HG02938 (cell line): ENCODE measurements at regions not wholly inside any gene's neighbourhood (a gene's known extent, or its start where the extent isn't known, plus 50 kb on each side); places are given as distances from the start of the nearest gene placed in this dataset.
"Not testable (repeated sequence)": the region's sequence is repeated elsewhere in the genome, so short reads cannot be mapped to it uniquely, and the experiment has no call there.

ENCODE experiments used
- ATAC-seq: cut with Tn5 transposase; IDR thresholded peaks from one replicate; pipeline ENCODE4 v1.9.1; 2021; ENCODE audit warnings: mild to moderate bottlenecking, moderate library complexity; ENCODE audit not compliant: unreplicated experiment

GRCh38 chr7:24127930-24128329, 156.1 kb upstream of the NPY start:
- ATAC-seq = no peak

GRCh38 chr7:24129597-24129996, 154.4 kb upstream of the NPY start:
- ATAC-seq = no peak

GRCh38 chr7:24130631-24131030, 153.4 kb upstream of the NPY start:
- ATAC-seq = no peak

GRCh38 chr7:24133691-24134090, 150.3 kb upstream of the NPY start:
- ATAC-seq = no peak

- no peak for ATAC-seq
These were observed 149.5 kb upstream of the NPY start for GRCh38 chr7:24134535-24134934.

- ATAC-seq = peak; percentile 83
These were observed 148.8 kb upstream of the NPY start for GRCh38 chr7:24135003-24135817.

GRCh38 chr7:24137338-24137737, 146.7 kb upstream of the NPY start:
- no peak for ATAC-seq

GRCh38 chr7:24138343-24138742, 145.6 kb upstream of the NPY start:
- ATAC-seq = no peak

- no peak for ATAC-seq
These were observed 144.0 kb upstream of the NPY start for GRCh38 chr7:24140001-24140400.

GRCh38 chr7:24141874-24142509, 142.0 kb upstream of the NPY start:
- no peak for ATAC-seq

- no peak for ATAC-seq
These were observed 140.4 kb upstream of the NPY start for GRCh38 chr7:24143547-24143946.

- no peak for ATAC-seq
These were observed 132.0 kb upstream of the NPY start for GRCh38 chr7:24151944-24152343.

GRCh38 chr7:24152356-24152755, 131.6 kb upstream of the NPY start:
- ATAC-seq = no peak

GRCh38 chr7:24152877-24153472, 131.0 kb upstream of the NPY start:
- ATAC-seq = no peak

- no peak for ATAC-seq
These were observed 126.3 kb upstream of the NPY start for GRCh38 chr7:24157666-24158065.

- no peak for ATAC-seq
These were observed 125.0 kb upstream of the NPY start for GRCh38 chr7:24158975-24159374.

- no peak for ATAC-seq
These were observed 119.6 kb upstream of the NPY start for GRCh38 chr7:24164401-24164800.

GRCh38 chr7:24169077-24169624, 114.8 kb upstream of the NPY start:
- no peak for ATAC-seq

- not testable (repeated sequence) for ATAC-seq
These were observed 112.0 kb upstream of the NPY start for GRCh38 chr7:24171951-24172350.

GRCh38 chr7:24172856-24173255, 111.1 kb upstream of the NPY start:
- no peak for ATAC-seq

GRCh38 chr7:24175603-24176002, 108.4 kb upstream of the NPY start:
- no peak for ATAC-seq
